Middle frontal gyrus (tissue), 1 donor: ENCODE measurements at regions not wholly inside any gene's neighbourhood (a gene's known extent, or its start where the extent isn't known, plus 50 kb on each side); places are given as distances from the start of the nearest gene placed in this dataset.

Source experiments
- DNase-seq: peaks from one replicate; pipeline ENCODE4 v3.0.0-alpha.2; 2015; ENCODE audit warnings: low spot score; ENCODE audit errors: extremely low spot score

DNA sequence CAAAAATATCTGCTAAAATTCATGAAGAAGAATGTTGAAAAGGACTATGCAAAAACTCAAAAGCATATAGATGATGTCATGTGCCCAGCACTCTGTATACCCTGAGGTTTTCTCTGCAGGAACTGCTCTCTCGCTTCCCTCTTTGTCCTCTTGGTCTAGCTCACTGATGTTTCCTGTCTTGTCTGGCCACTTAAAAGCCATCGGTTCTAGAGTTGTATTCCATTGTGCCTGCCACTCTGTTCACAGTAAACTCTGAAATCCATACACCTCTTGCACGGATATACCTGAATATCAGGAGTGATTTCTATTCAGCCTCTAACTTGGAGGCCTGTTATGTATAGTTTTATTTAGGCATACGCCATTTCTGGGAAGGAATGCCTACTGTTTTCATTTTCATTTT, 101.0 kb upstream of the CNTNAP4 start:
- no peak for DNase-seq

DNA sequence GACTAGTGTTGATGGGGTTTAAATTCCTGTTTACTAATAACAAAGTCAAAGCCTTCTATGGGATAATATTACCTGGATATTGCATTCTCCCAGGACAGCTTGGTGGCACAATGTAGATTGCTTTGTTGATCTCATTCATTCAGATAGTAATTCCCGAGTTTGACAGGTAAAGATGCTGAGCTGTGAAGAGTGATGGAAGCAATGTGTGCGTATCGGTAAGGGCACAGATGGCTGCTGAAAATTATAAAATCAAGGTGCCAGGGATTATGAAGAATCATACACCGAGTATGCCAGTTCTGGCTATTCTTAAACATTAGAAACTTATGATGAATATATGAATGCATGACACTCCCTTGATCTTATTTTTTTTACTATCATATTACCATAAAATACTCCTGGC, 100.6 kb upstream of the CNTNAP4 start:
- no peak for DNase-seq

DNA sequence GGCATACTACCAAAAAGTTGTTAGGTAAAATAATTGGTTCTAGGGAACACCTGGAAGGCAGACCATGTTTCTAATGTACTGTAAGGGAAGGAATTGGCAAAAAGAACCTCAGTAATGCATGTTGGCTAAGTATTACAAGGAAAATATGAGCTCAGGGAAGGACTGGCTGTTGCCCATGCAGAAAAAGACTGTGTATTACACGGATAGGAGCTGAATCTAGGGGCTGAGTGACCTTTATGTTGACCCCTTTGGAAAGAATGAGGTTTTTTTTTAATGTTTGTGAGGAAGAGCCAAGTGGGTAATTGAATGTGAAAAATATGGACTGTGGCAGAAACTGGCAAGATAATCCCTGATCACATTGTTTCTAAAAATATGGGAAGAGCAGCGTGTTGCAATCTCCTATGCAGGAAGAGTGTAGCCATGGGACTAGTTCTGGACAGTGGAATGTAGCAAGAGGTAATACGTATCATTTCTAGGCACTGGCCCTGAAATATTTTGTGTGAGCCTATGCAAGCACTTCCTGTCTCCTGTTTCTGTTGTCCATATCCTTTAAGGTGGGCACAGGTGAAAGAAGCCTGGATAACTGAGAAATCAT, 95.1 kb upstream of the CNTNAP4 start:
- DNase-seq = no peak

DNA sequence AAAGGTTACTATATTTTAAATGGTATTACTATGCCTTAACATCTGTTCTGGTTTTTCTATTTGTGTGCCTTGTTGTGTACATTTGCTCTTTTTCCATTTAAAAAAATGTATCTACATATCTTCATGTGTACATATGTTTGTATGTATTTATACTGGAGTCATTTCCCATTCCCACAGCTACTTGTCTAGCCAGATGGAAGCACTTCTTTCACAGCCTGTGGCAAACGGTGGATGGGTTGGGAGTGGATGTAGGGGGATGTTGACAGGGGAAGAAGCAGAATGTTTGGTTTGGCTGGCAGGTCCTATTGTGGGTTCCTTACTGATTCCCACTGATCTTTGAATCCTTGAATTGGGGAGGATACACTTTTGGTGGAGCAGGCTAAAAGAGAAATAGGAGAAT, 93.6 kb upstream of the CNTNAP4 start:
- no peak for DNase-seq

DNA sequence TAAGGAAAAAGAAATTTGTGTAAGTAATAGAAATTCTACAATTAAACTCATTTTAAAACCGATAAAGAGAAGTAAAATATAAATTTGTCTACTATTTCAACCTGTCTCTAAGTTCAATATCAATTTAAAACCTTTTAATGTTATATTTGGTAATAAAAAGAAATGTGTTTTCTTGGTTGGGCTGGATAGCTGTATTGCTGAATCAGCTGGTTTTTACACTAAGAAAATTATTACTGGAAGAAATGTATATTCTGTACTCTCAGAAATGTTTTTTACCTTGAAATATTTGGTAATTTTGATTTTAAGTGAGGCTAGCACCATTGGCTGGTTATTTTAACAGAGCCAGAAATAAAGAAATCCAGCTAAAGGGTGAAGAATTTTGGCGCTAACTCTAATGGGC, 87.1 kb upstream of the CNTNAP4 start:
- DNase-seq = no peak

- DNase-seq = no peak
Observed at GRCh38 chr16:76190480-76190879, 86.7 kb upstream of the CNTNAP4 start.

DNA sequence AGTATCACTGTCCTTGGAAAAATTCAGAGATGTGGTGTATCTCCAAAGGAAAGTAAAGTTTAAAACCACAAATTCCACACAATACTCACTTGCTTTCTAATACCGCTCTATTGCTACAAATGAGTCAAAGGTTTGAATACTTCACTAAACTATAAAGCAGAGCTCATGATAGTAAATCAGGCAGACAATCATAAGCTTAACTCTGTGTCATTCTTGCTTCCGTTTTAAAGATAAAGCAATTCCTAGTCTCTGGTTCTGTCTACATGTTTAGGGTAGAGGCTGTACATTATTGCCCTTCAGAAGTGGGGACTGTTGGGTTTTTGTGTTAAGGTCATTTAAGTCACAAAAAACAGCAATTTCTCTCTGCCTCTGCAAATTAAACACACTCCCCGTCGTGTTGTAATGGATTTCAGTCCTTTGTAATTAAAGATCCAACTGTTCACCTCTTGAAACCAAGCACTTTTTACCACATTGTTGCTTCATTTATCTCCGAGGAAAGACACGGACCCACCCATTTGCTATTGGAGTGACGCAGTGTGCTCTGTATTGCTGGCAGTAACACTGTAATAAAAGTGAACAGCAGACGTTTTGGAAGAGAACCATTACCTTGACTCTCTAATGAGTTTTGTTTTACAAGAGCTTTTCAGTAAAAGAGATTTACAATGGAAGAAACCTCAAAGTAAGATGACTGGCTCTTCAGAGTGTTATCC, 83.1 kb upstream of the CNTNAP4 start:
- no peak for DNase-seq

DNA sequence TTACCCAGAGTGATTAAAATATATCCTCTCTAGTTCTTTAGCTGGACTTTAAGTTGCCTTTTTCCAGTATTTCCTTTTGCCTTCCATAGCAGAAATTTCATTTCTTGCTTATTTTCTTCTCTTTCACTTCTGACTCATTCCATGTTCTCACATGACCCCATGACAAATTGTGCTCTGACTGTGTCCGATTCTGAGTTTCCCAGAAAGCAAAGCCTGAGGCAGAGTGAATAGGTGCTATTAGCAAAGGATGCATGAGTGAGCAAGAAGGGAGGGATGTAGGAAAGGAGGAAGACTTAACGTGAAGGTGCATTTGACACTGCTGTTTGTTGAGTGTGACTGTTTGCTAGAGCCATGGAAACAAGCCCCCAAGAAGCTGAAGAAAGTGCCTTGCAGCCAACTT, 82.6 kb upstream of the CNTNAP4 start:
- no peak for DNase-seq

DNA sequence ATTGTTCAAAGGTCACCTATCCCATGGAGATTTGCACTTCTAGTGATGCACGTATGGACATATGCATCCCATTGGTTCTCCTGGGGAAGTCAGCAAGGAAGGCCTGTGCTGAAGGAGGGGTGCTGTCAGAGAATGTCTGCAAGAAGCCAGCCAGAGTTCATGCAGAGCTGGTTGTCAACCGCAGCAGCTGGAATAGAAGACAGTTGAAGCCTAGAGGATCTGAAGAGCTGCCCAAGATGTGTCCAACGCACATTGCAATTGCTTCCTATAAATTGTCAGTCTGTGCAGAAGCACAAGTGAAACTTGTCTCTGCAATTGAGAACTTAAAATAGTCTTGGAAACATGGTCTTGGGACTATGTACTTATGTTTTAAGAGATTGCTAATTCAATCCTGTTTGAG, 82.1 kb upstream of the CNTNAP4 start:
- no peak for DNase-seq

DNA sequence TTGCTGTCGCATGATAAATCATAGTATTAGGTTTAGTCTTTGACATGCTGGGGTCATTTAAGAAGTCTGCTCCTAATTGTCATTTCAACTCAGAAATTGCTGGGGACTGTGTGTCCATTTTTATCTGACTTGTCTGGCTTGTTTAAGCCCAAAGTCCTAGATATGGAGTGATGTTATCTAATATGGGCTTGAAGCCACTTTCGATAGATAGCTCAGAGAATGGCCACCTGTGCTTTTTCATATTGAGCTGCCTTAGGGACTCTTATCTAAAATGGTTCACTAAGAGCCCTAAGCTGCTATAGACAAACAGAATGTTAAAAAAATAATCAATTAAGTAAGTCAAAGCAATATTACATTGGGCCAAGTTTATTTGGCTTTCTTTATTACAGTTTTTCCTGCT, 81.6 kb upstream of the CNTNAP4 start:
- DNase-seq = no peak

DNA sequence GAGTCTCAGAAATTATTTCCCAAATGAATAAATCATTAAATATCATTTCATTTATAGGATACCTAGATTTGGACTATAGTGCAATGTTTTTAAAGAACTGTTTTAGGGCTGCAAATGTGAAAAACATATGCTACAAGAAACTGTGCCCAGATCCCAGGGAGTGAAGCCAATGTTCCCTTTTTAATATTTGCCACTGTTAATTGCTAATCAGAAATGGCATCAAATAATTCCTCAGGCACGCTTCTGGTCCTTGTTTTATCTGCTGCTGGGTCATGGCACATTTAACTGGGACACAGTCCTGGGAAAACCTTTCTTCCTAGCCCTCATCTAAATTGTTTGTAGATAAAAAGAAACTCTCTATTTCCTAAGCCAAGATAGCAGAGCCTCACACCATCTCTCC, 79.3 kb upstream of the CNTNAP4 start:
- DNase-seq = no peak

- no peak for DNase-seq
Observed at GRCh38 chr16:76199681-76200220, 77.5 kb upstream of the CNTNAP4 start.

GRCh38 chr16:76201385-76201784, 75.8 kb upstream of the CNTNAP4 start:
- DNase-seq = no peak

GRCh38 chr16:76204249-76204648, 73.0 kb upstream of the CNTNAP4 start:
- DNase-seq = no peak

GRCh38 chr16:76207270-76207669, 69.9 kb upstream of the CNTNAP4 start:
- no peak for DNase-seq

DNA sequence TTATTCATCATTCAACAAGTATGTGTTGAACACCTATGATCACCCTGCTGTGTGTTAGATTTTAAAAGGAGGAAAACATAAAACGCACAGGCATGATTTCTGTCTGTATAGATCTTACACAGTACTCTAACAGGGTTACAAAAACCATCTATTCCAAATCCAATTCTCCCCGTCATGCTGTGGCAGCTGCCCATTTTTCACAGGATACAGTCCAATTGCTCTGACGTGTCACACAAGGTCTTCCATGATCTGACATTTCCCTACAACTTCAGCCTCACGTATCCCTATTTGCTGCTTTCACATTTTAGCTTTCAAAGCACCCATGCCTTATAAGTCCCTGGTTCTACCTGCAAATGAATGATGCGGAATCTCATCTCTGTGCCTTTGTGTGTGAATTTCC, 67.0 kb upstream of the CNTNAP4 start:
- DNase-seq = no peak

DNA sequence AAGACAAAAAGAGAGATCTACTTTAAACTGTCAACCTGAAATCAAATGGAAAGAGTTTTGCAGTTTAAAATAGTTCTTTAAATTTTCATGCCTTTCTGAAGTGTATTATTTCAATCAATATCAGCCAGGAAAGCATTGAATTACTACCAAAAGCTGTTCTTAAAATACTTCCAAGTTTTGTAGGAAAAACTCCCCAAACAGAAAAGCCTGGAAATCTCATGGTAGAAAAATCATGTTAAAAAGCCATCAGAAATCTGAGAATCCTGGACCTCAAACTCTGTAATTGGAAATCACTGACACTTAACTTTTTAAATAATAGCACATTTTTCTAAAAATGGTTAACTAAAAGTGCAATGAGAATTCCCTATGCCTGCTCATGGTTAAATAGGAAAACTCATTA, 63.3 kb upstream of the CNTNAP4 start:
- DNase-seq = no peak

- DNase-seq = no peak
Observed at GRCh38 chr16:76214856-76215255, 62.3 kb upstream of the CNTNAP4 start.

- DNase-seq = no peak
Observed at GRCh38 chr16:76222087-76222486, 55.1 kb upstream of the CNTNAP4 start.

- DNase-seq = no peak
Observed at GRCh38 chr16:76222853-76223252, 54.3 kb upstream of the CNTNAP4 start.

DNA sequence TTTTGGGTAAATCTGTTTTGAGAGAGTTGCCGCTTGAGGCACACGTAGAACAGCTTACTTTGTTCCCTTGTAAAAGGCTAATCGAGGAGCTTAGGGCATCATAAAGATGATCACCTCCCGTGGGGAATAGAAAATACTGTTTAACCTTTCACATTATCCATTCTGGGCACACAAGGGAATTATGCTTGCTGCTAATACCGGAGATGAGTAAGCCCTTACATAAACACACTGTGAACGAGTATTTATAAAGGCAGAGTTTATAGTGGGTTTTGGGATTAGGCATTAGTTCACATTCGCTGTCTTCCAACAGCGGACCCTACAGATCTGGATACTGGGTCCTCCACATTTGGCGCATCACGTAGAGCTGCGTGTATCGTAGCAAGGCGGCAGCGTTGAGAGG, 51.2 kb upstream of the CNTNAP4 start:
- DNase-seq = no peak

DNA sequence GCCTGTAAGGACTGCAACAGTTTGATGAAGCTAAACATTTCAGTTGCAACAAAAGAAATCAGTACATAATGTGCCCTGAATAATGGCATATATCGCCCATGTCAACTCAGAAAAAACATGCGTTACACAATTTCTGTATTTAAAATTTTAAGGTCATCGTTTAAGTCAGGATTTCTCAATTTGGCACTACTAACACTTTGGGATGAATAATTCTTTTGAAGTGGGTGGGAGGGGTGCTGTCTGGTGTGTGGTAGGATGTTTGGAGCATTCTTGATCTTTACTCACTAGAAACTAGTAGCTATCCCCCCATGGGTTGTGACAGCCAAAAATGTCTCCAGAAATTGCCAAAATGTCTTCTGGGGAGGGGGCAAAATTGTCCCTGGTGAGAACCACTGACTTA, 50.7 kb upstream of the CNTNAP4 start:
- no peak for DNase-seq
